ENCODE measurements at regions not wholly inside any gene's neighbourhood (a gene's known extent, or its start where the extent isn't known, plus 50 kb on each side); places are given as distances from the start of the nearest gene placed in this dataset.

DNA sequence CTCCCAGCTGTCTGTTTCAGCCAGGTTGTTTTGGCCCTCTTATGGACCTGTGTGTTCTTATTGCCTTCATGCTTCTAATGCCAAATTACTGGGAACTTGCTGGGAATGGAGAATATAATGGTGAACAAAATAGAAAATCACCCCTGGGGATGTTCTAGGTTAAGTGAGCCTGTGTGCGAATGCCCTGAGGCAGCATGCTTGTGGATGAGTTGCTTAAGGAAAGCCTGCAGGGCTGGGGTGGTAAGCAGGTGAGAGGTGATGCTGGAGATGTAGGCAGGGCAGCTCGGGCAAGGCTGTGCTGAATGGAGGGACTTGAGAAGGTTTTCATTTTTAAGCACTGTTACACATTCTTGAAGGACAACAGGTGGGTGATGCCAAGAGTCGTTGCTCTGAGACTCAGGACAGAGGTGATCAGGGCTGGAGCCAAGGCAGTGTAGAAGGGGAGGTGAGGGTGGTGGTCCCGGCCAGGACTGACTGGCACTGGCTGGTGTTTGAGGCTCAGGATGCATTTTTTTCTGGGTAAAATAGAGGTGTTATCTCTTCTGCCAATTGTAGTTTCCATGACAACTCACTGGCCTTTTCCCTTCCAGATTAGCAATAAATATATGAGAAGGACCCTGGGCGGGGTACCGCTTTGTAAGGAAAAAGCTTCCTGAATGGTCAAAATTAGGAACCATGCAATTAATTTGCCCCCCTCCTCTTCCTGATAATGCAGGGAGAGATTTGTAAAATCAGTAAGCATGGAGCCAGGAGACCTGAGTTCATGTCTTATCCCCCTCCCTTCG, 342.8 kb downstream of the ICE1 start:
- no peak overlapping the region for H2AK5ac ChIP-seq (ENCODE audit: insufficient read length, low read length)
- no peak overlapping the region for H3K27ac ChIP-seq (ENCODE audit: insufficient read length, low read depth, low read length)
- H2BK120ac ChIP-seq (ENCODE audit: low read depth, low read length, poor library complexity, severe bottlenecking) = no peak overlapping the region
- H4K91ac ChIP-seq (ENCODE audit: insufficient read length, low read depth, low read length) = no peak overlapping the region
- H3K9ac ChIP-seq (ENCODE audit: extremely low read depth, insufficient read length, low read length) = no peak overlapping the region
- DNase-seq = no peak
- H3K14ac ChIP-seq (ENCODE audit: insufficient read depth, low read length) = no peak overlapping the region
- H4K8ac ChIP-seq (replicated peaks; ENCODE audit: insufficient read length, low read depth, low read length) = no peak overlapping the region
- no CpG with 5 or more reads among the region's 7 CpGs for WGBS (ENCODE audit: extremely low coverage, insufficient read length, low lambda C conversion rate)
- H3K23ac ChIP-seq (ENCODE audit: insufficient read length, low read depth, low read length) = no peak overlapping the region
- H3K4me1 ChIP-seq (ENCODE audit: insufficient read depth, low read length) = no peaks in the 10 kb centered on the region
- Mint-ChIP-seq H3K27me3 (ENCODE audit: low read depth) (peaks cover 2% of the 10 kb centered on the region; the same call in 1 of the 2 replicates), H3K36me3 (ENCODE audit: insufficient read depth in 1 of 3, low read depth in 3 of 3) (no peaks in the 10 kb centered on the region), H3K4me1 (peaks cover 3 to 7% of the 10 kb centered on the region in 2 experiments; a peak in 3 of 4 replicates), H3K4me3 (no peak overlapping the region), H3K9me3 (no peaks in the 10 kb centered on the region), H3K27ac (no peak overlapping the region; a peak in 1 of 7 replicates)
- no peak overlapping the region for H3K56ac ChIP-seq (ENCODE audit: insufficient read length, low read depth, low read length)
- TF ChIP-seq, protein P1, sequence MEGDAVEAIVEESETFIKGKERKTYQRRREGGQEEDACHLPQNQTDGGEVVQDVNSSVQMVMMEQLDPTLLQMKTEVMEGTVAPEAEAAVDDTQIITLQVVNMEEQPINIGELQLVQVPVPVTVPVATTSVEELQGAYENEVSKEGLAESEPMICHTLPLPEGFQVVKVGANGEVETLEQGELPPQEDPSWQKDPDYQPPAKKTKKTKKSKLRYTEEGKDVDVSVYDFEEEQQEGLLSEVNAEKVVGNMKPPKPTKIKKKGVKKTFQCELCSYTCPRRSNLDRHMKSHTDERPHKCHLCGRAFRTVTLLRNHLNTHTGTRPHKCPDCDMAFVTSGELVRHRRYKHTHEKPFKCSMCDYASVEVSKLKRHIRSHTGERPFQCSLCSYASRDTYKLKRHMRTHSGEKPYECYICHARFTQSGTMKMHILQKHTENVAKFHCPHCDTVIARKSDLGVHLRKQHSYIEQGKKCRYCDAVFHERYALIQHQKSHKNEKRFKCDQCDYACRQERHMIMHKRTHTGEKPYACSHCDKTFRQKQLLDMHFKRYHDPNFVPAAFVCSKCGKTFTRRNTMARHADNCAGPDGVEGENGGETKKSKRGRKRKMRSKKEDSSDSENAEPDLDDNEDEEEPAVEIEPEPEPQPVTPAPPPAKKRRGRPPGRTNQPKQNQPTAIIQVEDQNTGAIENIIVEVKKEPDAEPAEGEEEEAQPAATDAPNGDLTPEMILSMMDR (conservative IDR thresholded peaks at IDR 0.05) = no peak
- no peak overlapping the region for H2BK15ac ChIP-seq (ENCODE audit: low read depth, low read length)
- H3K79me2 ChIP-seq (ENCODE audit: insufficient read depth, low read length) = no peaks in the 10 kb centered on the region
- H2BK5ac ChIP-seq (ENCODE audit: insufficient read length, low read length) = no peak overlapping the region
- H3K9me3 ChIP-seq (ENCODE audit: control insufficient read depth, low read depth, low read length) = no peaks in the 10 kb centered on the region
- H3K4me2 ChIP-seq (ENCODE audit: insufficient read depth, insufficient read length, low read length) = no peak overlapping the region
- H2AFZ ChIP-seq (ENCODE audit: low read length) = no peak overlapping the region
- H2BK20ac ChIP-seq (ENCODE audit: low read depth, low read length, poor library complexity, severe bottlenecking) = no peak overlapping the region
- no peak overlapping the region for H3T11ph ChIP-seq (ENCODE audit: low read length)
- no peaks in the 10 kb centered on the region for H3K27me3 ChIP-seq (ENCODE audit: insufficient read depth, low read length)
- H3K79me1 ChIP-seq (ENCODE audit: insufficient read depth, low read depth, low read length, poor library complexity, severe bottlenecking) = no peaks in the 10 kb centered on the region
- H3K23me2 ChIP-seq (ENCODE audit: insufficient read length, low read depth, low read length, poor library complexity, severe bottlenecking) = no peaks in the 10 kb centered on the region
- H3K18ac ChIP-seq (ENCODE audit: insufficient read length, low read depth, low read length) = no peak overlapping the region
- no peak overlapping the region for H2BK12ac ChIP-seq (ENCODE audit: insufficient read length, low read depth, low read length)
- H3K4ac ChIP-seq (ENCODE audit: low read depth, low read length) = no peak overlapping the region
- H4K5ac ChIP-seq (ENCODE audit: insufficient read length, low read depth, low read length) = no peak overlapping the region
- H4K20me1 ChIP-seq (ENCODE audit: control insufficient read depth, insufficient read depth, insufficient read length) = no peaks in the 10 kb centered on the region
